ENCODE measurements at regions not wholly inside any gene's neighbourhood (a gene's known extent, or its start where the extent isn't known, plus 50 kb on each side); places are given as distances from the start of the nearest gene placed in this dataset.

GRCh38 chr5:135124724-135125123 is 90.7 kb upstream of the PITX1 start:
- H3K27ac ChIP-seq (ENCODE audit: low read depth in 1 of 3, low read length in 2 of 3): no peak overlapping the region
- H3K4me3 ChIP-seq (ENCODE audit: low read depth in 1 of 3, low read length in 3 of 3): no peak overlapping the region
- H3K36me3 ChIP-seq (ENCODE audit: control insufficient read depth in 3 of 3, insufficient read depth in 2 of 3, low read depth in 1 of 3, low read length in 3 of 3): no peaks in the 10 kb centered on the region
- H3K4me1 ChIP-seq (ENCODE audit: control insufficient read depth in 3 of 3, insufficient read depth in 2 of 3, low read depth in 1 of 3, low read length in 2 of 3): peaks cover 7 to 28% (median 9%) of the 10 kb centered on the region in 3 donors
- FAIRE-seq (no peak), DNase-seq (no peak)
- H3K27me3 ChIP-seq (ENCODE audit: control insufficient read depth in 3 of 3, insufficient read depth in 3 of 3, low read length in 3 of 3): no peaks in the 10 kb centered on the region
- no peaks in the 10 kb centered on the region for H3K9me3 ChIP-seq (ENCODE audit: control insufficient read depth in 2 of 2, insufficient read depth in 1 of 2, low read depth in 1 of 2, low read length in 1 of 2)
- WGBS, 3 donors: 70 to 86% (median 77%) methylated on average over 8 of the region's 8 CpGs

GRCh38 chr5:135124128-135124527 is 90.1 kb upstream of the PITX1 start:
- Histone ChIP-seq H3K4me1 (ENCODE audit: control insufficient read depth in 3 of 3, insufficient read depth in 2 of 3, low read depth in 1 of 3, low read length in 2 of 3) (peaks cover 4 to 25% (median 9%) of the 10 kb centered on the region in 3 donors), H3K36me3 (ENCODE audit: control insufficient read depth in 3 of 3, insufficient read depth in 2 of 3, low read depth in 1 of 3, low read length in 3 of 3) (no peaks in the 10 kb centered on the region), H3K27me3 (ENCODE audit: control insufficient read depth in 3 of 3, insufficient read depth in 3 of 3, low read length in 3 of 3) (no peaks in the 10 kb centered on the region), H3K4me3 (ENCODE audit: low read depth in 1 of 3, low read length in 3 of 3) (no peak overlapping the region), H3K9me3 (ENCODE audit: control insufficient read depth in 2 of 2, insufficient read depth in 1 of 2, low read depth in 1 of 2, low read length in 1 of 2) (no peaks in the 10 kb centered on the region), H3K27ac (ENCODE audit: low read depth in 1 of 3, low read length in 2 of 3) (no peak overlapping the region)
- FAIRE-seq (no peak), DNase-seq (no peak)
- WGBS, 3 donors: 63 to 86% (median 67%) methylated on average over 4 of the region's 4 CpGs

- WGBS, 3 donors: 20 to 54% (median 27%) methylated on average over 1 of the region's 1 CpG
- FAIRE-seq (no peak), DNase-seq (no peak)
- Histone ChIP-seq H3K27ac (ENCODE audit: low read depth in 1 of 3, low read length in 2 of 3) (no peak overlapping the region), H3K4me1 (ENCODE audit: control insufficient read depth in 3 of 3, insufficient read depth in 2 of 3, low read depth in 1 of 3, low read length in 2 of 3) (peaks cover 2 to 19% (median 3%) of the 10 kb centered on the region in 3 donors), H3K9me3 (ENCODE audit: control insufficient read depth in 2 of 2, insufficient read depth in 1 of 2, low read depth in 1 of 2, low read length in 1 of 2) (no peaks in the 10 kb centered on the region), H3K27me3 (ENCODE audit: control insufficient read depth in 3 of 3, insufficient read depth in 3 of 3, low read length in 3 of 3) (no peaks in the 10 kb centered on the region), H3K36me3 (ENCODE audit: control insufficient read depth in 3 of 3, insufficient read depth in 2 of 3, low read depth in 1 of 3, low read length in 3 of 3) (no peaks in the 10 kb centered on the region), H3K4me3 (ENCODE audit: low read depth in 1 of 3, low read length in 3 of 3) (no peak overlapping the region)
These were observed 88.8 kb upstream of the PITX1 start for GRCh38 chr5:135122797-135123196.

- FAIRE-seq (no peak), DNase-seq (no peak)
- WGBS, 3 donors: 94 to 99% (median 96%) methylated on average over 8 of the region's 8 CpGs
These were observed 86.9 kb upstream of the PITX1 start for GRCh38 chr5:135120951-135121350.

GRCh38 chr5:135119481-135119880 is 85.5 kb upstream of the PITX1 start:
- Histone ChIP-seq H3K36me3 (ENCODE audit: control insufficient read depth in 3 of 3, insufficient read depth in 2 of 3, low read depth in 1 of 3, low read length in 3 of 3) (no peaks in the 10 kb centered on the region), H3K9me3 (ENCODE audit: control insufficient read depth in 2 of 2, insufficient read depth in 1 of 2, low read depth in 1 of 2, low read length in 1 of 2) (no peaks in the 10 kb centered on the region), H3K4me1 (ENCODE audit: control insufficient read depth in 3 of 3, insufficient read depth in 2 of 3, low read depth in 1 of 3, low read length in 2 of 3) (peaks cover 0 to 16% (median 2%) of the 10 kb centered on the region in 3 donors), H3K27me3 (ENCODE audit: control insufficient read depth in 3 of 3, insufficient read depth in 3 of 3, low read length in 3 of 3) (no peaks in the 10 kb centered on the region), H3K27ac (ENCODE audit: low read depth in 1 of 3, low read length in 2 of 3) (no peak overlapping the region), H3K4me3 (ENCODE audit: low read depth in 1 of 3, low read length in 3 of 3) (no peak overlapping the region)
- DNase-seq (no peak), FAIRE-seq (no peak)
- WGBS, 3 donors: 80 to 86% (median 82%) methylated on average over 6 of the region's 6 CpGs

More at GRCh38 chr5:135120951-135121350, 86.9 kb upstream of the PITX1 start:
- H3K4me1 ChIP-seq (ENCODE audit: control insufficient read depth in 3 of 3, insufficient read depth in 2 of 3, low read depth in 1 of 3, low read length in 2 of 3): peaks cover 0 to 11% (median 0%) of the 10 kb centered on the region in 3 donors
- no peaks in the 10 kb centered on the region for H3K36me3 ChIP-seq (ENCODE audit: control insufficient read depth in 3 of 3, insufficient read depth in 2 of 3, low read depth in 1 of 3, low read length in 3 of 3)
- no peaks in the 10 kb centered on the region for H3K27me3 ChIP-seq (ENCODE audit: control insufficient read depth in 3 of 3, insufficient read depth in 3 of 3, low read length in 3 of 3)
- no peak overlapping the region for H3K4me3 ChIP-seq (ENCODE audit: low read depth in 1 of 3, low read length in 3 of 3)
- H3K9me3 ChIP-seq (ENCODE audit: control insufficient read depth in 2 of 2, insufficient read depth in 1 of 2, low read depth in 1 of 2, low read length in 1 of 2): no peaks in the 10 kb centered on the region
- no peak overlapping the region for H3K27ac ChIP-seq (ENCODE audit: low read depth in 1 of 3, low read length in 2 of 3)

- Histone ChIP-seq H3K27ac (ENCODE audit: low read depth in 1 of 3, low read length in 2 of 3) (no peak overlapping the region), H3K27me3 (ENCODE audit: control insufficient read depth in 3 of 3, insufficient read depth in 3 of 3, low read length in 3 of 3) (no peaks in the 10 kb centered on the region), H3K36me3 (ENCODE audit: control insufficient read depth in 3 of 3, insufficient read depth in 2 of 3, low read depth in 1 of 3, low read length in 3 of 3) (no peaks in the 10 kb centered on the region), H3K4me3 (ENCODE audit: low read depth in 1 of 3, low read length in 3 of 3) (no peak overlapping the region), H3K9me3 (ENCODE audit: control insufficient read depth in 2 of 2, insufficient read depth in 1 of 2, low read depth in 1 of 2, low read length in 1 of 2) (no peaks in the 10 kb centered on the region), H3K4me1 (ENCODE audit: control insufficient read depth in 3 of 3, insufficient read depth in 2 of 3, low read depth in 1 of 3, low read length in 2 of 3) (peaks cover 0 to 15% (median 2%) of the 10 kb centered on the region in 3 donors)
- FAIRE-seq: no peak
- DNase-seq: no peak
- WGBS, 3 donors: 77 to 89% (median 81%) methylated on average over 5 of the region's 5 CpGs
These were observed 83.6 kb upstream of the PITX1 start for GRCh38 chr5:135117590-135117989.

GRCh38 chr5:135116160-135116561 is 82.1 kb upstream of the PITX1 start:
- FAIRE-seq (no peak), DNase-seq (no peak)
- Histone ChIP-seq H3K9me3 (ENCODE audit: control insufficient read depth in 2 of 2, insufficient read depth in 1 of 2, low read depth in 1 of 2, low read length in 1 of 2) (no peaks in the 10 kb centered on the region), H3K4me1 (ENCODE audit: control insufficient read depth in 3 of 3, insufficient read depth in 2 of 3, low read depth in 1 of 3, low read length in 2 of 3) (peaks cover 0 to 8% (median 2%) of the 10 kb centered on the region in 3 donors), H3K27ac (ENCODE audit: low read depth in 1 of 3, low read length in 2 of 3) (peak overlapping the region in 1 of 3 donors; percentile 45), H3K4me3 (ENCODE audit: low read depth in 1 of 3, low read length in 3 of 3) (no peak overlapping the region), H3K36me3 (ENCODE audit: control insufficient read depth in 3 of 3, insufficient read depth in 2 of 3, low read depth in 1 of 3, low read length in 3 of 3) (no peaks in the 10 kb centered on the region), H3K27me3 (ENCODE audit: control insufficient read depth in 3 of 3, insufficient read depth in 3 of 3, low read length in 3 of 3) (no peaks in the 10 kb centered on the region)
- 73 to 86% (median 81%) methylated on average over 6 of the region's 6 CpGs for WGBS, 3 donors

GRCh38 chr5:135115591-135115990 is 81.6 kb upstream of the PITX1 start:
- Histone ChIP-seq H3K4me3 (ENCODE audit: low read depth in 1 of 3, low read length in 3 of 3) (no peak overlapping the region), H3K27ac (ENCODE audit: low read depth in 1 of 3, low read length in 2 of 3) (peak overlapping the region in 1 of 3 donors; percentile 45), H3K36me3 (ENCODE audit: control insufficient read depth in 3 of 3, insufficient read depth in 2 of 3, low read depth in 1 of 3, low read length in 3 of 3) (no peaks in the 10 kb centered on the region), H3K4me1 (ENCODE audit: control insufficient read depth in 3 of 3, insufficient read depth in 2 of 3, low read depth in 1 of 3, low read length in 2 of 3) (peaks cover 0 to 8% (median 2%) of the 10 kb centered on the region in 3 donors), H3K27me3 (ENCODE audit: control insufficient read depth in 3 of 3, insufficient read depth in 3 of 3, low read length in 3 of 3) (no peaks in the 10 kb centered on the region), H3K9me3 (ENCODE audit: control insufficient read depth in 2 of 2, insufficient read depth in 1 of 2, low read depth in 1 of 2, low read length in 1 of 2) (no peaks in the 10 kb centered on the region)
- 67 to 78% (median 73%) methylated on average over 6 of the region's 6 CpGs for WGBS, 3 donors
- FAIRE-seq: no peak
- no peak for DNase-seq

GRCh38 chr5:135114759-135115158 is 80.7 kb upstream of the PITX1 start:
- H3K36me3 ChIP-seq (ENCODE audit: control insufficient read depth in 3 of 3, insufficient read depth in 2 of 3, low read depth in 1 of 3, low read length in 3 of 3): no peaks in the 10 kb centered on the region
- WGBS, 3 donors: 67 to 79% (median 69%) methylated on average over 2 of the region's 2 CpGs
- no peak overlapping the region for H3K4me3 ChIP-seq (ENCODE audit: low read depth in 1 of 3, low read length in 3 of 3)
- peak overlapping the region in 1 of 3 donors; percentile 11 for H3K27ac ChIP-seq (ENCODE audit: low read depth in 1 of 3, low read length in 2 of 3)
- no peaks in the 10 kb centered on the region for H3K27me3 ChIP-seq (ENCODE audit: control insufficient read depth in 3 of 3, insufficient read depth in 3 of 3, low read length in 3 of 3)
- FAIRE-seq (no peak), DNase-seq (no peak)
- peaks cover 0 to 8% (median 2%) of the 10 kb centered on the region in 3 donors for H3K4me1 ChIP-seq (ENCODE audit: control insufficient read depth in 3 of 3, insufficient read depth in 2 of 3, low read depth in 1 of 3, low read length in 2 of 3)
- no peaks in the 10 kb centered on the region for H3K9me3 ChIP-seq (ENCODE audit: control insufficient read depth in 2 of 2, insufficient read depth in 1 of 2, low read depth in 1 of 2, low read length in 1 of 2)
